Epidermal melanocyte (primary cell): ENCODE measurements at regions not wholly inside any gene's neighbourhood (a gene's known extent, or its start where the extent isn't known, plus 50 kb on each side); places are given as distances from the start of the nearest gene placed in this dataset.

Experiments
- DNase-seq: peaks from one replicate; pipeline ENCODE4 v3.0.0; 2011; ENCODE audit warnings: low spot score; ENCODE audit not compliant: insufficient read length

DNA sequence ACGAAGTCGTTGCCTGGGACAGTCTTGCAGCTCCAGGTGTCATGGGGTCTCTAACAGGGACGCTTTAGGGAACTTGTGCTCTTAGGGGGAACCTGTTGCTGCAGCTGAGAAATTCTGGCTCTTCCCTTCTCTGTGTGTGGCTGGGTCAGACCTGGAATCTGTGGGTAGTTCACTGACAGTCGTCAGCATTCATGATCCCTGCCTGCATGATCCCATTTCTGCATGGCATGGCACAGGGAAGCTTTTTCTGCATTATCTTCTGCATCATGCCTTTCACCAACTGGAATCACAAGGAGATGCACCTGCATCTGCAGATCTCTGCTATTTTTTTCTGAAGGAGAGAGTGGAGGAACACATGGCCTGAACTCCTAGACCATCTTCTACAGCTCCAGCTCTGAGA lies 85.6 kb downstream of the SOX9 start:
- DNase-seq, result no peak

DNA sequence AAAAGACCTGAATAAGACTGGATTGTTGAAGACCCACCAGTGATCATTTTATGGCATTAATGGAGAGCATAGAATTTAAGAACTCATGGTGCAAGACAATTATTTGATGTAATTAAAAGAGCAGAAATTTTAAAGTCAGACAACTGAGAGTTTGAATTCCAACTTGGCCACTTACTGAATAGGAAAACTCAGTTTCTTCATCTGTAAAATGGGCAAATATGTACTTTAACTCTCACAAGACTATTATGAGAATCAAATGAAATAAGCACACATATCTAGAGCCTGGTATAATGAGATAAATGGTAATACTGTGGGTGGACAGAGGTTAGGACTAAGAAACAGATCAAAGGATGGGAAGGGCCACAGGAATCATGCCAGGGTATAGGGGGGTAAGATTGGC lies 88.0 kb downstream of the SOX9 start:
- DNase-seq, result no peak

DNA sequence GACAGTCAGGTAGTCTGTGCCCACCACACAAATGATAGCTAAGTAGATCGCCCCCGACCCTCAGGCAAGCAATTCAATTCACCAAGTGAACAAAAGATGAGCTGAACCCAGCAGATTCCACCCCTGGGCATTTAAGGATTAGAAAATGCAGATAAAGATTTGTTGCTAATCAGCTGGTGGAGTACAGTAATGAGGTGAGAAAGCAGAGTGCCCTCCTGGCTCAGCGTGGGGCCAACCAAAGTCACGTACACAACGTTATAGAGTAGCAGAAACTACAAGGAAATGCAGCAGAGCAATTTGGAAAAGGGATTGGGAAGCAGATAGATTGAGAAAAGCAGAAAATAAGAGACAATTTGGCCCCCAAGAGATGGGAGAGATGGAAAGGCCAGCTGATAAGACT lies 91.2 kb downstream of the SOX9 start:
- DNase-seq, result no peak

DNA sequence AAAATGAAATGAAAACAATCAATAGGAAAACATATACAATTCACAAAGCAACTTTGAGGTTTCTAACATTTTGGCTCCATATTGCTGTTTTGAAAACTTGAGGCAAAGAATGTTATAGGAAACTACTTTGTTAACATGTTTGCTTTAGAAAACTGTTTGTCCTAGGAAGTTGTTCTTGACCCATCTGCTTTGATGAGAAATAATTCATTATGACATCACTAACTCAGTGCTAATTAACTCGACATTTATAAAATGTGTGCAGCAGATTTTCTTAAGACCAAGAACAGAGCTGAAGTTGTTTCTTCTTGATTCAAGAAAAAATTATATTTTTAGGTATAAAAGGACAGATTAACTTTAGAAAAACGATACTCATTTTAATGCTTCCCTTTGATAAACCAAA lies 94.7 kb downstream of the SOX9 start:
- no peak for DNase-seq

DNA sequence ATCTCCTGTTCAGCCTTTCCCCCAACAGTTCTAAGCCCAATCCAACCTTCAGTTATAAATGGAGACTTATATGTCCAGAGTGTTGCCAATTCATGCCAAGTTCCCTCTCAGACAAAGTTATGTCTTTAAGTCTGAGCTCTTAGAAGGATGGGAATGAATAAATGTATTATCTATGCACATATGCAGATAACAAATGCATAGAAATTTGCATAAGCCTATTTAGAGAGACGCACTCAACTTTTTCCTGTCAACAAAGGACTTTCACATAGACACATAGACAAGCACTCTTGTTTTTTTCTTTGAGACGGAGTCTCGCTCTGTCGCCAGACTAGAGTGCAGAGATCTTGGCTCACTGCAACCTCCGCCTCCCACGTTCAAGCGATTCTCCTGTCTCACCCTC lies 95.1 kb downstream of the SOX9 start:
- DNase-seq, result no peak

DNA sequence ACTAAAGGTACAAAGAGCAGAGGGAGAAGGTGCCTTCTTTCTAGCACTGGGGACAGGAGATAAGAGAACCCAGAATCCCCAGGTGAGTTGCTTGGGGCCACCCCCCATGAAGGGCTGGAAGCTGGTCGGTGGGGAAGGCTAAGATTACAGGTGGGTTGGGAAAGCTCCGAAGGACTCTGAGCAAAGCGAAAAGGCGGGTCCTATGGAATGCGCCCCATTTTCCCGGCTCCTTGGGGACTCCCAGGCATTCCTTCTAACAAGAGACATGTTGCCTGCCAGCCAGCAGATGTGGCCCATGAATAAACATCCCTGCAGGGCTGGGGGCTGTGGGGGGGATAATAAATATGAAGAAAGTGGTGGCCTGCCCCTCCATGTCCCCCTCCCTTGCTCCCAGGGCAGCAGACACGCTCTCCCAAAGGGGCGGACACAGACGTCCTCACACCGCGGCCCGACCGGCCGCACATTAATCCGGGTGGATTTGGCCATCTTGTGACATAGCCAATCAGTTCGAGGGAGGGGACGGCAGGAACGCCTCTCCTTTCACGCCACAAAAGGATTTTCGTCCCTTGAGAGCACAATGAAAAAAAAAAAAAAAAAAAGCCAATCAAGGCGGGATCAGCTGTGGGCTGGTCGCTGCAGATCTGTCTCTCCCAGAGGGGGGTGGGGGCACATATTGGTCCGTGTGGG lies 98.5 kb downstream of the SOX9 start:
- DNase-seq, result no peak

DNA sequence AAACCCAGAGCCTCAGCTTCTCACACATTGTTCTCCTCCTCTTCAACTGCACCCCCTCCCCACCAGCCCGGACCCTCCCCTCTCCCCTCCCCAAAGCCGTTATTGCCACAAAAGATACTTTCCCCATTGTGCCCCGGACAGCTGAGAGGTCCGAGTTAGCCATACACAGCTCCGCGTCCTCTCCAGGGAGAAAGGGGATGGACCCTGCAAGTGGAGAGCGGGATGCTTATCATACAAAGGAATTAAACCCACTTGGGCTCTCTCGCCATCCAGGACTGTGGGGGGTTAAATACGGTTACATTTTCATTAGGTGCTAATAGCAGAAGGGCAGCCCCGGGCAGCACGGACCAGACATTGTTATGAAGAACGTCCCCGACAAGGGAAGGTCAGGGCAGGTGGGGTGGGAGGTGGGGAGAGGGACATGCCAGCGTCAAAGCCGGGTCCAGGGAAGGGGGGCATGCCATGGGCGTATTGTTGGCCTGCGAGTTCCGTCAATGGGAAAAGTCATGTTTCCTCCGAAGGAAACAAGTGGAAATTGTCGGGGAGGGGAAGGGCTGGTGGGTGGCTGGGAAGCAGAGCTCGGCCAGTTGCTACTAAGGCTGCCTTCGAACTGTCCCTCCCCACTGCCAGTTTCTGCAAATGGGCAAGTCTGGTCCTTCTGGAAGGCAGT lies 99.1 kb downstream of the SOX9 start:
- DNase-seq, result no peak

DNA sequence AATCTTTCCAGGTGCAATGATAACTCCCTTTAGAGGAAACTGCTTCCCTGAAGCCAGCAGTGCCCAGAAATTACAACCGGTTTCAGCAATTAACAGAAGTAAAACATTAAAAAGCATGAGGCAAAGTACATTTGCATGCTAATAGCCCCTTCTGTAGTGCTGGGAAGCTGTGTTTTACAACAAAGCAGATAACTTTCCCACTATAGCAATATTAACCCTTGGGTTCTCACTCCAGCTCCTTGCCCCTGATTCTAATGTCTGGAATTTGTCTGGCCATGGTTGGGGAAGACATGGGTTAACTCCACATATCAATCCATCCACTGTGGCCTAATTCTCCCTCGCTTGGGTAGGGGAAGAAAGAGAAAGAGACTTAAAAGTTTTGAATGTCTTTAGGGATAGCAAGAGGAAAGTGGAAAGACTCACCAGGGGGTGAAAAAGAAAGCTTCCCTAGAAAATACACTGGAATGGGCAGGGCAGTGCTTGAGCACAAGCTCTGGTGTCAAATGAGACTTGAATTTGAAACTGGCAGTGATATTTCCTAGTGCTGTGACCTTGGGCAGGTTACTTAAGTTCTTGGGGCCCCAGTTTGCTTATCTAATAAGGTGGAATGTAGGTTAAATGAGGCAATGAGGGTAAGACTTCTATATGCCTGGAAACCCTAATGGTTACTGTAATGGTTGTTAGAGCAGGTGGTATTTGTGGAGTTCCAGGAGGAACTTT lies 102.0 kb downstream of the SOX9 start:
- no peak for DNase-seq

DNA sequence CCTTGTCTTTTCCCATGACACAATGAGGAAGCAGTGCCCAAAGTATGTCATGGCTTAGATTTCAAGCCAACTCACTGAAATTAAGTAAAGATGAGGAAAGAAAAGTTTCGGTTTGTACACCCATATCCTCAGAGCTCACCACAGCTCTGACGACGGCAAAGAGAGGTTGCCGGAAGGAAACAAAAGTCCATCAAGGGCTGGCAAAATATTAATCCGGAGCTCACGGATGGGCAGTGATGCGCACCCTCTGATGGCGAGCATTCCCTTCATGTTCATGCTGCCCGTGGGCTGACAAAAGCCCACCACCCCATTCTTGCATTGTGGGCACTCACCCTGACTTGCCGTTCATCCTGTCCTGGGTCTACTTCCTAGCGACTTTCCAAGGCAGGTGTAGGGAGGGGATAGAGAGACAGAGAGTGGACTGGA lies 103.1 kb downstream of the SOX9 start:
- DNase-seq, result no peak

DNA sequence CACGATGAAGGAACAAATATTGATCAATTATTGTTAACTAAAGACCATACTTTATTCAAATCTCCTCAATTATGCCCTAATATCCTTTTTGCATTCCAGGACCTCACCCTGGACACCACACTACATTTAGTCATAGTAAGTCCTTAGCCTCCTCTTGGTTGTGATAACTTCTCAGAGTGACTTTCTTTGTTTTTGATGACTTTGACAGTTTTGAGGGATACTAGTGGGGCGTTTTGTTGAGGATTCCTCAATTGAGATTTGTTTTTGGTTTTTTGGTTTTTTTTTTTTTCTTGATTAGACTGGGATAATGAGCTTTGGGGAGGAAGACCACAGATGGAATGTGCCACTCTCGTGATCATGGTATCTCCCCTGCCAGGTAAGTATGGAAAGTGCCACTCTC lies 105.5 kb downstream of the SOX9 start:
- DNase-seq, result no peak

DNA sequence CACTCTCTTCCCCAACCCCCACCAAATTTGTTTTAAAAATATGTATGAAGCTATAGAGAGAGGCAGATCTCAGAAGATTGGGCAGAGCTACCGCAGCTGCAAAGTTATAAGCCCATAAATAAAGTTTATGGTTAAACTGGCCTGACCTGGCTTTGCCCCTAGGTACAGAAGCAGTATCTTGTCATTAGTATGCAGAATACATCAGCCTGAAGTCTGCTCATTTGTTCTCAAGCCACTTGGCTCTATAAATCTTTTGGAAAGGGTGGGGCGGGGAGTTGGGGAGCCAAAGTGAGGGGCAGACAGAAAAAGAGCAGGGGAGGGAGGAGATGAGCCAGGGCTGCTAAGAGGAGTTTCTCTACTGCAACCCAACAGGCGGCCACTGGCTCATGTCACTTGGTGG lies 113.2 kb downstream of the SOX9 start:
- DNase-seq, result no peak

DNA sequence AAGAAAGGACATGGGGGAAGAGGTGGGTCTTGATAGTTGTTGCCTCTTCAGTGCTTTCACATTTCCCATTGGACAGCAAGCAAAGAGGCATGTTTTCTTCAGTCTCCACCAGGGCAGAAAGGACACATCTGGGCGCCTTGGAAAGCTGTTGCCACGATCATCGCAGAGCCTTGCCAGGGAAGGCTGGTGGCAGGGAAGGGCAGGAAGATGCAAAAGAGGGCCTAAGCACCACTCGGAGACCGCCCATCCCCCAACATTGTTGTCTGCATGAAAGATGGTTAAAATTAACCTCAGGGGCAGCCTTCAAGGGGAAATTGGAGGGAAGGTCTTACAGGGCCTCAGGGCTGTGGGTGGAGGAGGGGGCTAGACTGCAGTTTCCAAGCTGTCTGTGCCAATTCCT lies 114.2 kb downstream of the SOX9 start:
- DNase-seq, result no peak

DNA sequence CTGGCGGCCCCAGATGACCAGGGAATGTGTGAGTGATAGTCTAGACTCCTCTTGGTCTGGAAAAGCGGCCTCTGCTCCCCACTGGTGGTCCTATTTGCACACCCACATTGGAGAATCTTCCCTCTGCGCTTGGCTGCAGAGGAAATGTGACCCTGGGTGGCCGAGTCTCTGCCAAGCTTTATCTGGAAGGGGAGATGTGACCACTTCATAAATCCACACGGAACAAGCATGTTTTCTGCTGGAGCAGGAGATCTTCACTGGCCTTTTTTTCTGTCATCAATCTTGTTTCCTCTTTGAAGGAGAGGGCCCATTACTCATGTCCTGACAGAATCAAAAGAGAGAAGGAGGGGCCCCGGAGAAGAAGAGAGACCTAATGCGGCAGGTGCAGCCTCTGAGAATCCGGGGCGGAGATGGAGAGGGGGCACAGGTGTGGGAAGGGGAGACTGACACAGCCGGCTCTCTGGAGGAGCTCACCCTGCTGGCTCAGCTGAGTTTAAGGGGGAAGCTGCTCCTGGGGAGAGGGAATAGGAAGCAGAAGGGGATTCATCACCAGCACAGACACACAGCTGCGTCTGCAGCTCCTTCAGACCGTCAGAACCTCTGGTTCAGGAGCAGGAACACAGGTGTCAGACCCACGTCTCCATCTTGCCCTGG lies 116.3 kb downstream of the SOX9 start:
- no peak for DNase-seq

DNA sequence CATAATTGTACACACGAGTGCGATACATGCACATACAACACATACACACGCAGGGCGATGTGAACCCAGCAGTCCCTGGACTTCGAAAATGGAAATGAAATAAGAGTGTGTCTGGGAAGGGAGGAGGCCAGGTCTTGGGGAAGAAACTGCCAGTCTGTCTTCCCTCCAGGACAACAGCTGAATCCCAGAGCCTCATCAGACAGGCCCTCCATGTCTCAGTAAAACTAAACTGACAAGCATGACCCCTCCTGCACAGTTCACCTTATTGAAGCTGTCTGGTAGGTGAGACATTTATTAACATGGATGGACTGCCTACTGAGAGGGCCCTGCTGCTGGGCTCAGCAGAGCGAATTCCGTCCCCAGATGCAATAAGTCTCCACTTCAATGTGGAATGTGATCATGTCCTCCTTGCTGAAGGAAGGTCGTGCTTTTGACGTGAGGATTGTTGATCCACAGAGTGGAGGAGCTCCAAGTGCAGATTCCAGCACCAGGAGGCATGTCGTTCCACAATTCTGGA lies 117.4 kb downstream of the SOX9 start:
- no peak for DNase-seq

DNA sequence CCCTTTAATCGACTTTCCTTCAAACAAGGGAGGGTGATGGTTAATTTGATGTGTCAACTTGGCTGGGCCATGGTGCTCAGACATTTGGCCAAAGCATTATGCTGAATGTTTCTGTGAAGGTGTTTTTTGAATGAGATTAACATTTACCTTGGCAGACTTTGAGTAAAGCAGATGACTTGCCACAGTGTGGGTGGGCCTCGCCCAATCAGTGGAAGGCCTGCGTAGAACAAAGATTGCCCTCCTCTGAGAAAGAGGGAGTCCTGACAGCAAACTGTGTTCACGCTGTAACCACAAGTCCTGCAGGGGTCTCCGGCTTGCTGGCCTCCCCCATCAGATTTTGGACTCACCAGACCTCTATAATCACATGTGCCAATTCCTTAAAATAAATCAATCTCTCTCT lies 118.7 kb downstream of the SOX9 start:
- no peak for DNase-seq

DNA sequence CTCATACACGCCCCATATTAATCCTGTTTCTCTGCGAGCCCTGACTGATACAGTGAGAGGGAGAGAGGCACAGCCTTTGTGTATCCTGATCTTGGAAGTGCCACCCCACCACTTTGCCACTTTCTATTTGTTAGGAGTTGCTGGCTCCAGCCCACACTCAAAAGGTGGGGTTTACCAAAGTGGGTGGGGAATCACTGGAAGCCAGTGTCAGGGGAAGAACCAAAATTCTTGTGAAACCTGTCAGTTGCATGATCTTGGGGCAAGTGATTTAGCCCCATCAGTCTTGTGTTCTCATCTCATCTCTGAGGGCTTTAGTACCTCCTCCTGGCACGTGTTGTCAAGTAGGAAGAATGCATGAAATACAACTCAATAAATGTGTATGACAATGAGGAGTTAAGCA lies 119.5 kb downstream of the SOX9 start:
- no peak for DNase-seq

DNA sequence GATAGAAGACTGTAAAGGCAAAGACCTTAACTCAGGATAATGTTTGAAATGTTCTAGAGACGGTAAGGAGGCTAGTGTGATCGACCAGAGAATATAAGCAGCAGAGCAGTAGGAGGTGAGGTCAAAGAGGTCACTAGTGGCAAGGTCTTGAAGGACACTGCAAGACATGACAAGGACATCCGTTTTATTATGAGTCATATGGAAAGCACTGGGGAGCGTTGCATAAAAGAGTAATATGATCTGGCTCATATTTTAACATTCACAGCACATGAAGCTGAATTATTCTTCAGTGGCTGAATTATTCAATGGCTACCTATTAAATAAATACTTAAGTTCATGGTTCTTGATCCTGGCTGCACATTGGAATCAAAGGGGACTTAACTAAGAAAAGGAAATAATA lies 123.7 kb downstream of the SOX9 start:
- DNase-seq, result no peak

DNA sequence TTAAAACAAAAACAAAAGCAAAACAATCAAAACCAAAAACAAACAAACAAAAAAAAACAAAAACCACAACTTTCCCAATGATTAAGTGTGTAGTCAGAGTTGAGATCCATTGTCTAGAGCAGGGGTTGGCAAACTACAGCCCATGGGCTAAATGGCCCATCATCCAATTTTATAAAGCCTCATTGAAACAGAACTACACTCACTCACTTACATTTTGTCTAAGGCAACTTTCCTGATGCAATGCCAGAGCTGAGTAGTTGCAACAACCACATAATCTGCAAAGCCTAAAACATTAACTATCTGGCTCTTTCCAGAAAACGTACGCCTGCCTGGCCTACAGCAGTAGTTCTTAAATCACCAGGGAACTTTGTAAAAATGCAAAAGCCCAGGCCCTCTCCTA lies 124.1 kb downstream of the SOX9 start:
- no peak for DNase-seq

DNA sequence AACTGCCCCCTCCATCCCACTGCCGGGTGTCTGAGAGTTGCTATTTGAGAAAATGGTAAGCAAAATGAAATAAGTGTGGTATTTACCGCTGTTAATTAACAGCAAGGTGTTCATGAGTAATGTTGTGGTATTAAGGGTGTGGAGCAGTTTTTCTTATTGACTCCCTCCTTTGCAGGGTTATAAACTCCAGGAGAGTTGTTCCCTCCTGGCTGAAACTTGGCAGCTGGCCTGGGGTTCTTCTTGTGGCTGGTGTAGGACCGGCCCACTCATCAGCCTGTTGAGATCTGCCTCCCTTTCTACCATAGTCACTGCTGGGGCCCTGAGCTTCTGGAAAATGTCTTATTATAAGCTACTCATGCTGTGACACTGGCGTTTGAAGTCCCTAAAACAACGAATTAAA lies 128.6 kb downstream of the SOX9 start:
- no peak for DNase-seq

DNA sequence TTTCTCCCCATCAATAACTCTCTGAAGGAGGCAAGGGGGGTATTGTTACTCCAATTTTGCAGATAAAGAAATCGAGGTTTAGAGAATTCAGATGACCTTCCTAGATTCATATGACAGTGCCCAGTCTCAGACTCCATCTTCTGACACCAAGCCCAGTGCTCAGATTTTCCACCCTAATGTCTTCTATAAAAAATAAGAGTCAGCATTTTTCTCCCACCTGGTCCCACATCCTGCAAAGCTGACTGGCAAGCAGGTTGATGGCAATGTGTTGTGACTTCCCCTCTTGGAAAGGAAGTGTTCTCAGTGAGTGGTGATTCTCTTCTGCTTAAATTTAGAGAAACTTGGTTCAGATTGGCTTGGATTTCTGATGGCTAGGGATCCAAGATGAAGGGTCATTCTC lies 129.4 kb downstream of the SOX9 start:
- no peak for DNase-seq

DNA sequence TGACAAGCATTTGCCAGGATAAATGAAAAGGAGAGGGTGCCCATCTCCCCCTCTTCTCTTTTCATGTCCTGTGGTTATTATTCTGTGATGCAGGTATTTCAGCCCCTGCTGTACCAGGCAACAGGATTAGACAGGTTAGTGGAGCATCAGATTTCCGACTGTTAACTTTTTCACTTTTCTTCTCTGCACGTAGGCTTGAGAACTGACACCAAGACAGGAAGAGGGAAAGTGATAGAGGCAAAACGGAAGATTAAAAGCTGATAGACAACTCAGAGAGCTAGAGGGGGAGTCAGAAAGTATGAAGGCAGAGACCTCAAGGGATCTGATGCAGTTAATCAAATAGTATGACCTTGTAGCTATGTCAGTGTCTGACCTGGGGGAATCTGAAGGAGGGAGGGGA lies 132.8 kb downstream of the SOX9 start:
- DNase-seq, result no peak

DNA sequence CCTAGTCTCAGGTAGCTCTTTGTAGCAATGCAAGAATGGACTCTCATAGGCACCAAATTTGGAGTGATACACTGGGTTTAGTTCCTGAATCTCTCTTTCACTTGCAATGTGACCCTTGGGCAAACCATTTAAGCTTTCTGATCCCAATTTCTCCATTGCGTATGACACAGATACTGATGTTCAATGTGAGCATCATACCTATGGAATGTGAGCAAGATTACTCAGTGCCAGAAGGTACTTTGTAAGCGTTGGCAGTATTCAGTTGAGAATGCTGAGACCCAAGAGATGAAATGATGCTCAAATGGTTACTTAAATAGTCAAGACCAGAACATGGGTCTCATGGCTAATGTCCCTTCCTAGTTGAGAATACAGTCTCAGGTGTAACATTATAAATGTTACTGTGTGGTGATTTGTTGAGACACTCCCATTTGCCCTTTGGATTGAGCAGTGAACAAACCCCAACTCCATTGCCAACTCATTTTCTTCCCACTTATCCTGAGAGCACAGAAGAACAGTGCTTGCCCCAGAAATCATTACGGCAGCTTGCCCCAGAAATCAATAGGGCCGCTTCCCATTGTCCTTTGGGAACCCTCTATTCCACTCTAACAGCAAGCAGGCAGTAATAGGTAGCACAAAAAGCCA lies 134.1 kb downstream of the SOX9 start:
- no peak for DNase-seq
